OCI-LY1 (cell line): ENCODE measurements at regions not wholly inside any gene's neighbourhood (a gene's known extent, or its start where the extent isn't known, plus 50 kb on each side); places are given as distances from the start of the nearest gene placed in this dataset.

Experiments
- H2AFZ ChIP-seq: fragments of 200-600 bp; sonication (generic), shearing (Covaris generic); 2 replicates; pipeline ENCODE4 v1.6.0; 2014; ENCODE audit warnings: antibody characterized with exemption, mild to moderate bottlenecking, low read length
- H3F3A ChIP-seq: fragments of 200-600 bp; sonication (generic), shearing (Covaris generic); 2 replicates; pipeline ENCODE4 v1.6.0; 2014; ENCODE audit warnings: mild to moderate bottlenecking, antibody characterized with exemption, low read length, moderate library complexity; ENCODE audit not compliant: insufficient read depth
- H3K27ac ChIP-seq: fragments of 200-600 bp; sonication (generic); 2 replicates; pipeline ENCODE4 v1.5.1; 2014; ENCODE audit warnings: low read length, mixed run types, mild to moderate bottlenecking, low read depth; ENCODE audit not compliant: poor library complexity, severe bottlenecking
- H3K27me3 ChIP-seq: fragments of 200-600 bp; sonication (generic); 2 replicates; pipeline ENCODE4 v1.6.0; 2014; ENCODE audit warnings: antibody characterized with exemption, mild to moderate bottlenecking, low read length, moderate library complexity; ENCODE audit not compliant: insufficient read depth
- H3K36me3 ChIP-seq: fragments of 200-600 bp; sonication (generic); 2 replicates; pipeline ENCODE4 v1.6.1; 2014; ENCODE audit warnings: mild to moderate bottlenecking, antibody characterized with exemption, low read length, moderate library complexity, mixed read lengths; ENCODE audit not compliant: insufficient read depth
- H3K4me1 ChIP-seq: fragments of 200-600 bp; sonication (generic); 2 replicates; pipeline ENCODE4 v1.5.1; 2014; ENCODE audit warnings: mild to moderate bottlenecking, low read length, moderate library complexity; ENCODE audit not compliant: insufficient read depth, severe bottlenecking
- H3K4me2 ChIP-seq: fragments of 200-600 bp; sonication (generic), shearing (Covaris generic); 2 replicates; pipeline ENCODE4 v1.6.1; 2014; ENCODE audit warnings: low read length
- H3K4me3 ChIP-seq: fragments of 200-600 bp; sonication (generic); 2 replicates; pipeline ENCODE4 v1.5.1; 2014; ENCODE audit warnings: low read length, low read depth, mild to moderate bottlenecking, mixed read lengths; ENCODE audit not compliant: poor library complexity, severe bottlenecking
- H3K79me2 ChIP-seq: fragments of 200-600 bp; shearing (Covaris generic); 2 replicates; pipeline ENCODE4 v1.6.1; 2016; ENCODE audit warnings: mixed run types, low read length, mixed read lengths; ENCODE audit not compliant: insufficient read depth
- H3K9ac ChIP-seq: fragments of 200-600 bp; sonication (generic), shearing (Covaris generic); 2 replicates; pipeline ENCODE4 v1.6.1; 2014; ENCODE audit warnings: mild to moderate bottlenecking, low read length, mixed read lengths
- H3K9me2 ChIP-seq: fragments of 200-600 bp; sonication (generic), shearing (Covaris generic); 2 replicates; pipeline ENCODE4 v1.6.1; 2014; ENCODE audit warnings: low read depth, mild to moderate bottlenecking, low read length, mixed read lengths
- H3K9me3 ChIP-seq: fragments of 200-600 bp; shearing (Covaris generic); 2 replicates; pipeline ENCODE4 v1.6.1; 2014; ENCODE audit warnings: low read length, mixed read lengths
- H4K20me1 ChIP-seq: fragments of 200-600 bp; sonication (generic), shearing (Covaris generic); 2 replicates; pipeline ENCODE4 v1.6.0; 2016; ENCODE audit warnings: mild to moderate bottlenecking, low read length; ENCODE audit not compliant: insufficient read depth
- EZH2 ChIP-seq: fragments of 200-600 bp; sonication (generic), shearing (Covaris generic); IDR thresholded peaks from 2 replicates; pipeline ENCODE4 v1.8.0; 2017; ENCODE audit warnings: borderline replicate concordance, mixed run types, mild to moderate bottlenecking, antibody characterized with exemption, low read length, moderate library complexity, mixed read lengths
- TF ChIP-seq, protein P1 (sequence below): fragments of 200-600 bp; sonication (generic), shearing (Covaris generic); IDR thresholded peaks from 2 replicates; pipeline ENCODE4 v1.5.1; 2017; ENCODE audit warnings: mild to moderate bottlenecking, antibody characterized with exemption, low read length, moderate library complexity, mixed read lengths

DNA sequence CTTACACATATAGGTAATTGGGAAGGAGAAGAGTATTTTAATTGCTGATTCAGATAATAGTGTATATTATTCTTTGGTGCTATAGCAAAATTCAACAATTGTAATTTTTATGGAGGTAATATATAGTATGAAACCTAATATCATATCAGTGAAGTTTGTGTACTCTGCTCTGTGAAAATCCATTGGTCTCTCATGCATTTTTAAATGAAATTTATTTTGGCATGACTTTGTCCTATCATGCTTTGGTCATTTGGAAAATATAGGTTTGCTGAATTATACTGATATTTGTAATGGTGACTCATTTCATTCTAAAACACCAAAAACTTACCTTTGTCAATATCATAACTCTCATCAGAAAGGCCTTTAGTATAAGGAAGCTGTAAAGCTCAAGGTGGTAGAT lies 962.0 kb upstream of the NOVA1 start:
- Histone ChIP-seq H3K4me2 (no peak overlapping the region), H3F3A (no peaks in the 10 kb centered on the region), H3K9me3 (no peaks in the 10 kb centered on the region), H3K4me1 (no peaks in the 10 kb centered on the region), H3K36me3 (no peaks in the 10 kb centered on the region), H3K79me2 (no peaks in the 10 kb centered on the region), H3K9me2 (no peaks in the 10 kb centered on the region), H3K4me3 (no peak overlapping the region), H3K27me3 (no peaks in the 10 kb centered on the region), H2AFZ (no peak overlapping the region), H4K20me1 (no peaks in the 10 kb centered on the region), H3K9ac (no peak overlapping the region), H3K27ac (no peak overlapping the region)
- TF ChIP-seq, protein P1, sequence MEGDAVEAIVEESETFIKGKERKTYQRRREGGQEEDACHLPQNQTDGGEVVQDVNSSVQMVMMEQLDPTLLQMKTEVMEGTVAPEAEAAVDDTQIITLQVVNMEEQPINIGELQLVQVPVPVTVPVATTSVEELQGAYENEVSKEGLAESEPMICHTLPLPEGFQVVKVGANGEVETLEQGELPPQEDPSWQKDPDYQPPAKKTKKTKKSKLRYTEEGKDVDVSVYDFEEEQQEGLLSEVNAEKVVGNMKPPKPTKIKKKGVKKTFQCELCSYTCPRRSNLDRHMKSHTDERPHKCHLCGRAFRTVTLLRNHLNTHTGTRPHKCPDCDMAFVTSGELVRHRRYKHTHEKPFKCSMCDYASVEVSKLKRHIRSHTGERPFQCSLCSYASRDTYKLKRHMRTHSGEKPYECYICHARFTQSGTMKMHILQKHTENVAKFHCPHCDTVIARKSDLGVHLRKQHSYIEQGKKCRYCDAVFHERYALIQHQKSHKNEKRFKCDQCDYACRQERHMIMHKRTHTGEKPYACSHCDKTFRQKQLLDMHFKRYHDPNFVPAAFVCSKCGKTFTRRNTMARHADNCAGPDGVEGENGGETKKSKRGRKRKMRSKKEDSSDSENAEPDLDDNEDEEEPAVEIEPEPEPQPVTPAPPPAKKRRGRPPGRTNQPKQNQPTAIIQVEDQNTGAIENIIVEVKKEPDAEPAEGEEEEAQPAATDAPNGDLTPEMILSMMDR = no peak
- TF ChIP-seq EZH2 = no peak

DNA sequence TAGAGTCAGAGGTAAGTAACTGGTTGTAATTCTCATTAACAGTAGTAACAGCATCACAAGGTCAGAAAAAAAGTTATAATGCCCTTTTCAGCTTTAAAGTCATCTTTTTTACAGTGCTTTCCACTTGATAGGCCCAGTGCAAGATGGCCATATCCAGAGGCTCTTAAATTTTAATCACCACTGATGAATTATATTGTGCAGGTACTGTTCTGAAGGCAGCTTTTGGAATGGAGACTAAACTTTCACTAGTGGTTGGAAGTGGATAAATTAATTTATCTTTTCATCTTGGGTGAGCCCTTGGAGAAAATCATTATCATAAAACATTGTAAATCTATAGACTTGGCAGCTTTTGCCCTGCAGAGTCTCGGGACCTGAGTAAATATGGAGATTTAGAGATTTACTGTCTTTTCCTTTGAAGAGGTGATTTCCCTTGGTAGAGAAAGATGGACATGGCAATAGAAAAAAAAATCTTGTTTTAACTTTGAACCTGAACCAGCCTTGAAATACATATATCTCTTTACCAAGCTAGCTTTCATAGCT lies 969.1 kb upstream of the NOVA1 start:
- Histone ChIP-seq H3F3A (no peaks in the 10 kb centered on the region), H2AFZ (no peak overlapping the region), H3K27me3 (no peaks in the 10 kb centered on the region), H3K4me2 (no peak overlapping the region), H3K36me3 (no peaks in the 10 kb centered on the region), H4K20me1 (no peaks in the 10 kb centered on the region), H3K4me3 (no peak overlapping the region), H3K9me2 (no peaks in the 10 kb centered on the region), H3K9ac (no peak overlapping the region), H3K27ac (no peak overlapping the region), H3K9me3 (no peaks in the 10 kb centered on the region), H3K4me1 (no peaks in the 10 kb centered on the region), H3K79me2 (no peaks in the 10 kb centered on the region)
- TF ChIP-seq EZH2 = no peak
- TF ChIP-seq, protein P1 = no peak

DNA sequence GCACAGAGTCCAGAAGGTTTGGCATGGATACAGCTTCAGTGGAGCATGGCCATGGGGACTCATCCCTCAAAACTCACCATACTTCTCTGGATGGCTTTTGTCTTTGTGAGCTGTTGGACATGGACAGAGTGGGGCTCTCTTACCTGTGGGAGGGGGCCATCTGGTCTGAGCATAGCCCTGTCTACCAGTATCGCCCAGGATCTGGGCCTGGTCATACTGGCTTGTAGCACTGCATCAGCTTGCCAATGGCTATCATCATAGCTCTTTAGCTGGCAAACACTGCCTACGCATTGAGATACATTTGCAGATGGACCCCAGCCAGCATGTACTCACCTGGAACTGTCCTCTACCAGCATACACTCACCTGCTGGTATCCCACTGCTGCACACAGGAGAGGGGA lies 975.2 kb upstream of the NOVA1 start:
- H3K9me3 ChIP-seq = no peaks in the 10 kb centered on the region
- H3F3A ChIP-seq = no peaks in the 10 kb centered on the region
- no peaks in the 10 kb centered on the region for H3K27me3 ChIP-seq
- H3K36me3 ChIP-seq = no peaks in the 10 kb centered on the region
- no peaks in the 10 kb centered on the region for H3K9me2 ChIP-seq
- H3K4me1 ChIP-seq = no peaks in the 10 kb centered on the region
- no peak overlapping the region for H3K9ac ChIP-seq
- H3K79me2 ChIP-seq = no peaks in the 10 kb centered on the region
- H3K27ac ChIP-seq = no peak overlapping the region
- H3K4me2 ChIP-seq = no peak overlapping the region
- no peak overlapping the region for H2AFZ ChIP-seq
- no peaks in the 10 kb centered on the region for H4K20me1 ChIP-seq
- TF ChIP-seq EZH2 = no peak
- TF ChIP-seq, protein P1 = no peak
- no peak overlapping the region for H3K4me3 ChIP-seq
